Neural cell (in vitro differentiated cells): ENCODE measurements at regions not wholly inside any gene's neighbourhood (a gene's known extent, or its start where the extent isn't known, plus 50 kb on each side); places are given as distances from the start of the nearest gene placed in this dataset.

ENCODE experiments used
- H2AFZ ChIP-seq: fragments of 200-600, 300-800 bp; sonication (generic), shearing (Covaris generic); 2 replicates; pipeline ENCODE4 v1.6.0; 2014; ENCODE audit warnings: low read depth, mild to moderate bottlenecking, antibody characterized with exemption, low read length, moderate library complexity
- H3F3A ChIP-seq: fragments of 200-600 bp; shearing (Covaris generic); 2 replicates; pipeline ENCODE4 v1.6.1; 2016; ENCODE audit warnings: mild to moderate bottlenecking, moderate library complexity, mixed read lengths, antibody characterized with exemption, low read length; ENCODE audit not compliant: insufficient read depth, poor library complexity, severe bottlenecking
- H3K27ac ChIP-seq: fragments of 200-600, 300-800 bp; sonication (generic), shearing (Covaris generic); 2 replicates; pipeline ENCODE4 v1.5.1; 2014; ENCODE audit warnings: mild to moderate bottlenecking, low read length, moderate library complexity
- H3K27me3 ChIP-seq: fragments of 300-800, 200-600 bp; sonication (generic), shearing (Covaris generic); 2 replicates; pipeline ENCODE4 v1.6.0; 2014; ENCODE audit warnings: mild to moderate bottlenecking, low read depth, low read length, moderate library complexity; ENCODE audit not compliant: insufficient read depth
- H3K36me3 ChIP-seq: fragments of 300-800, 200-600 bp; sonication (generic), shearing (Covaris generic); 2 replicates; pipeline ENCODE4 v1.5.1; 2014; ENCODE audit warnings: mild to moderate bottlenecking, antibody characterized with exemption, low read length, moderate library complexity; ENCODE audit not compliant: insufficient read depth
- H3K4me2 ChIP-seq: fragments of 300-800, 200-600 bp; sonication (generic), shearing (Covaris generic); 2 replicates; pipeline ENCODE4 v1.6.0; 2014; ENCODE audit warnings: mild to moderate bottlenecking, low read length
- H3K4me3 ChIP-seq: fragments of 300-800, 200-600 bp; sonication (generic), shearing (Covaris generic); 2 replicates; pipeline ENCODE4 v1.5.1; 2014; ENCODE audit warnings: mild to moderate bottlenecking, low read length, moderate library complexity
- H3K79me2 ChIP-seq: fragments of 200-600 bp; shearing (Covaris generic); replicated peaks from 2 replicates; pipeline ENCODE4 v1.6.0; 2014; ENCODE audit warnings: mild to moderate bottlenecking, low read length, moderate library complexity; ENCODE audit not compliant: insufficient read depth
- H3K9ac ChIP-seq: fragments of 300-800, 200-600 bp; sonication (generic), shearing (Covaris generic); 2 replicates; pipeline ENCODE4 v1.6.1; 2016; ENCODE audit warnings: mild to moderate bottlenecking, low read length, mixed read lengths
- H3K9me2 ChIP-seq: fragments of 200-600 bp; shearing (Covaris generic); 2 replicates; pipeline ENCODE4 v1.6.1; 2016; ENCODE audit warnings: mild to moderate bottlenecking, low read length, mixed read lengths; ENCODE audit not compliant: insufficient read depth
- H3K9me3 ChIP-seq: fragments of 200-600, 300-800 bp; sonication (generic), shearing (Covaris generic); 2 replicates; pipeline ENCODE4 v1.6.1; 2016; ENCODE audit warnings: mild to moderate bottlenecking, mixed run types, low read length, moderate library complexity, mixed read lengths
- H4K20me1 ChIP-seq: fragments of 200-600 bp; shearing (Covaris generic); 2 replicates; pipeline ENCODE4 v1.6.1; 2016; ENCODE audit warnings: mild to moderate bottlenecking, mixed run types; ENCODE audit not compliant: insufficient read depth
- CTCF ChIP-seq: fragments of 450-650 bp; IDR thresholded peaks from 2 replicates; pipeline ENCODE4 v1.5.1; 2014; ENCODE audit warnings: antibody characterized with exemption, mild to moderate bottlenecking, moderate library complexity; ENCODE audit not compliant: poor library complexity, severe bottlenecking
- EP300 ChIP-seq: fragments of 450-650 bp; conservative IDR thresholded peaks from 2 replicates; pipeline ENCODE4 v1.6.1; 2014; ENCODE audit warnings: antibody characterized with exemption, mild to moderate bottlenecking, moderate library complexity; ENCODE audit not compliant: poor library complexity, severe bottlenecking
- EZH2 ChIP-seq: fragments of 200-600, 300-800 bp; shearing (Covaris generic), sonication (generic); IDR thresholded peaks from 2 replicates; pipeline ENCODE4 v1.6.1; 2014; ENCODE audit warnings: antibody characterized with exemption, low read length, borderline replicate concordance, mild to moderate bottlenecking; ENCODE audit not compliant: insufficient read depth, poor library complexity, severe bottlenecking
- MXI1 ChIP-seq: fragments of 450-650 bp; conservative IDR thresholded peaks from 2 replicates; pipeline ENCODE4 v1.6.1; 2014; ENCODE audit warnings: antibody characterized with exemption, mild to moderate bottlenecking; ENCODE audit not compliant: poor library complexity, severe bottlenecking
- POLR2AphosphoS5 ChIP-seq: IDR thresholded peaks from 2 replicates; pipeline ENCODE4 v1.6.1; 2012
- RAD21 ChIP-seq: fragments of 450-650 bp; conservative IDR thresholded peaks from 2 replicates; pipeline ENCODE4 v1.6.1; 2014; ENCODE audit warnings: antibody characterized with exemption, mild to moderate bottlenecking, moderate library complexity
- REST ChIP-seq: IDR thresholded peaks from 2 replicates; pipeline ENCODE4 v1.6.1; 2012; ENCODE audit warnings: borderline replicate concordance
- SMC3 ChIP-seq: fragments of 450-650 bp; conservative IDR thresholded peaks from 2 replicates; pipeline ENCODE4 v1.6.1; 2014; ENCODE audit warnings: antibody characterized with exemption, mild to moderate bottlenecking, moderate library complexity; ENCODE audit not compliant: poor library complexity
- TAF1 ChIP-seq: IDR thresholded peaks from 2 replicates; pipeline ENCODE4 v1.6.1; 2012; ENCODE audit warnings: low read depth

- H3K79me2 ChIP-seq = no peaks in the 10 kb centered on the region
- H3K9me2 ChIP-seq = no peaks in the 10 kb centered on the region
- H3K9ac ChIP-seq = no peak overlapping the region
- H3K27me3 ChIP-seq = no peaks in the 10 kb centered on the region
- no peak overlapping the region for H3K27ac ChIP-seq
- H3K4me3 ChIP-seq = no peak overlapping the region
- H4K20me1 ChIP-seq = no peaks in the 10 kb centered on the region
- no peaks in the 10 kb centered on the region for H3F3A ChIP-seq
- no peaks in the 10 kb centered on the region for H3K9me3 ChIP-seq
- no peak for TF ChIP-seq POLR2AphosphoS5
- no peak for TF ChIP-seq EP300
- no peak for TF ChIP-seq SMC3
- no peak for TF ChIP-seq CTCF
- TF ChIP-seq TAF1 = no peak
- no peak for TF ChIP-seq REST
- no peak for TF ChIP-seq MXI1
- TF ChIP-seq EZH2 = no peak
- no peak for TF ChIP-seq RAD21
- no peaks in the 10 kb centered on the region for H3K36me3 ChIP-seq
- H3K4me2 ChIP-seq = no peak overlapping the region
- H2AFZ ChIP-seq = no peak overlapping the region
These were observed 130.9 kb downstream of the TRMT11 start for GRCh38 chr6:126117251-126117650.

- Histone ChIP-seq H4K20me1 (no peaks in the 10 kb centered on the region), H2AFZ (no peak overlapping the region), H3K27ac (no peak overlapping the region), H3F3A (no peaks in the 10 kb centered on the region), H3K36me3 (no peaks in the 10 kb centered on the region), H3K4me3 (no peak overlapping the region), H3K9me3 (no peaks in the 10 kb centered on the region), H3K4me2 (no peak overlapping the region), H3K9ac (no peak overlapping the region), H3K9me2 (no peaks in the 10 kb centered on the region), H3K79me2 (no peaks in the 10 kb centered on the region), H3K27me3 (no peaks in the 10 kb centered on the region)
- no peak for TF ChIP-seq EP300
- no peak for TF ChIP-seq MXI1
- TF ChIP-seq TAF1 = no peak
- TF ChIP-seq RAD21 = no peak
- TF ChIP-seq CTCF = no peak
- no peak for TF ChIP-seq POLR2AphosphoS5
- no peak for TF ChIP-seq EZH2
- no peak for TF ChIP-seq SMC3
- TF ChIP-seq REST = no peak
These were observed 131.9 kb downstream of the TRMT11 start for GRCh38 chr6:126118058-126118755.
